H9 (cell line): ENCODE measurements at regions not wholly inside any gene's neighbourhood (a gene's known extent, or its start where the extent isn't known, plus 50 kb on each side); places are given as distances from the start of the nearest gene placed in this dataset.
A peak's percentile ranks its signal among the peaks of the same experiment; 100 is the strongest.
"Not testable (repeated sequence)": the region's sequence is repeated elsewhere in the genome, so short reads cannot be mapped to it uniquely, and the experiment has no call there.

ENCODE experiments used
- DNase-seq: peaks from one replicate; pipeline ENCODE4 v3.0.0-alpha.2; 2017
- H2AFZ ChIP-seq: one replicate; pipeline ENCODE4 v1.6.1; 2013; ENCODE audit warnings: mild to moderate bottlenecking, low read length, control low read depth, moderate library complexity
- H2AK5ac ChIP-seq: 2 replicates; pipeline ENCODE4 v1.6.1; 2013; ENCODE audit warnings: low read length, control low read depth, mixed read lengths; ENCODE audit not compliant: insufficient read length
- H2BK120ac ChIP-seq: one replicate; pipeline ENCODE4 v1.6.1; 2013; ENCODE audit warnings: low read depth, mild to moderate bottlenecking, low read length, control low read depth, inconsistent platforms; ENCODE audit not compliant: poor library complexity, severe bottlenecking
- H2BK12ac ChIP-seq: 2 replicates; pipeline ENCODE4 v1.6.1; 2013; ENCODE audit warnings: low read length, control low read depth, mixed read lengths, low read depth; ENCODE audit not compliant: insufficient read length
- H2BK15ac ChIP-seq: 2 replicates; pipeline ENCODE4 v1.6.1; 2013; ENCODE audit warnings: low read depth, low read length, control low read depth
- H2BK20ac ChIP-seq: one replicate; pipeline ENCODE4 v1.6.1; 2013; ENCODE audit warnings: low read depth, mild to moderate bottlenecking, low read length, control low read depth, inconsistent platforms; ENCODE audit not compliant: poor library complexity, severe bottlenecking
- H2BK5ac ChIP-seq: 2 replicates; pipeline ENCODE4 v1.6.1; 2013; ENCODE audit warnings: low read length, control low read depth, mixed read lengths; ENCODE audit not compliant: insufficient read length
- H3K14ac ChIP-seq: 2 replicates; pipeline ENCODE4 v1.6.1; 2013; ENCODE audit warnings: low read length, control low read depth; ENCODE audit not compliant: insufficient read depth
- H3K18ac ChIP-seq: 2 replicates; pipeline ENCODE4 v1.6.1; 2013; ENCODE audit warnings: low read depth, mild to moderate bottlenecking, mixed read lengths, low read length, control low read depth; ENCODE audit not compliant: insufficient read length
- H3K23ac ChIP-seq: 2 replicates; pipeline ENCODE4 v1.6.1; 2013; ENCODE audit warnings: low read length, control low read depth, mixed read lengths, low read depth; ENCODE audit not compliant: insufficient read length
- H3K23me2 ChIP-seq: 2 replicates; pipeline ENCODE4 v1.6.1; 2013; ENCODE audit warnings: low read depth, mild to moderate bottlenecking, mixed read lengths, low read length, control low read depth; ENCODE audit not compliant: insufficient read length, poor library complexity, severe bottlenecking
- H3K27ac ChIP-seq: 2 replicates; pipeline ENCODE4 v1.5.1; 2013; ENCODE audit warnings: low read length, control low read depth, mixed read lengths, low read depth; ENCODE audit not compliant: insufficient read length
- H3K27me3 ChIP-seq: 2 replicates; pipeline ENCODE4 v1.6.1; 2013; ENCODE audit warnings: low read length, control low read depth, inconsistent platforms; ENCODE audit not compliant: insufficient read depth
- H3K4ac ChIP-seq: 2 replicates; pipeline ENCODE4 v1.6.1; 2013; ENCODE audit warnings: low read depth, mild to moderate bottlenecking, control low read depth, inconsistent platforms, low read length, moderate library complexity
- H3K4me1 ChIP-seq: 2 replicates; pipeline ENCODE4 v1.6.1; 2013; ENCODE audit warnings: low read length, control low read depth, inconsistent platforms; ENCODE audit not compliant: insufficient read depth
- H3K4me2 ChIP-seq: 2 replicates; pipeline ENCODE4 v1.6.1; 2013; ENCODE audit warnings: low read length, control low read depth, mixed read lengths; ENCODE audit not compliant: insufficient read length, insufficient read depth
- H3K56ac ChIP-seq: 2 replicates; pipeline ENCODE4 v1.6.1; 2013; ENCODE audit warnings: low read depth, mild to moderate bottlenecking, mixed read lengths, low read length, control low read depth; ENCODE audit not compliant: insufficient read length
- H3K79me1 ChIP-seq: 2 replicates; pipeline ENCODE4 v1.6.1; 2013; ENCODE audit warnings: low read depth, mild to moderate bottlenecking, moderate library complexity, low read length, control low read depth, inconsistent platforms; ENCODE audit not compliant: insufficient read depth, poor library complexity, severe bottlenecking
- H3K79me2 ChIP-seq: 2 replicates; pipeline ENCODE4 v1.6.1; 2013; ENCODE audit warnings: low read length, control low read depth, inconsistent platforms; ENCODE audit not compliant: insufficient read depth
- H3K9ac ChIP-seq: 2 replicates; pipeline ENCODE4 v1.6.1; 2013; ENCODE audit warnings: low read length, control low read depth, mixed read lengths; ENCODE audit not compliant: insufficient read length; ENCODE audit errors: extremely low read depth
- H3K9me3 ChIP-seq: one replicate; pipeline ENCODE4 v1.6.1; 2013; ENCODE audit warnings: low read depth, low read length, inconsistent platforms; ENCODE audit not compliant: control insufficient read depth
- H3T11ph ChIP-seq: one replicate; pipeline ENCODE4 v1.6.1; 2013; ENCODE audit warnings: mild to moderate bottlenecking, low read length, control low read depth, inconsistent platforms
- H4K20me1 ChIP-seq: one replicate; pipeline ENCODE4 v1.6.1; 2013; ENCODE audit not compliant: control insufficient read depth, insufficient read length, insufficient read depth
- H4K5ac ChIP-seq: 2 replicates; pipeline ENCODE4 v1.6.1; 2013; ENCODE audit warnings: low read depth, mild to moderate bottlenecking, mixed read lengths, low read length, control low read depth; ENCODE audit not compliant: insufficient read length
- H4K8ac ChIP-seq: replicated peaks from 2 replicates; pipeline ENCODE4 v1.6.1; 2013; ENCODE audit warnings: low read length, control low read depth, mixed read lengths, low read depth; ENCODE audit not compliant: insufficient read length
- H4K91ac ChIP-seq: 2 replicates; pipeline ENCODE4 v1.6.1; 2013; ENCODE audit warnings: low read depth, mild to moderate bottlenecking, moderate library complexity, mixed read lengths, low read length, control low read depth; ENCODE audit not compliant: insufficient read length
- H3K27ac Mint-ChIP-seq, 3 experiments: 2 replicates in 2 of 3; 3 replicates in 1 of 3; pipeline ENCODE4 v1.8.0; 2020 to 2021; ENCODE audit warnings: mixed read lengths in 3 of 3, mild to moderate bottlenecking in 1 of 3, moderate library complexity in 1 of 3
- H3K27me3 Mint-ChIP-seq: 2 replicates; pipeline ENCODE4 v1.8.0; 2021; ENCODE audit warnings: low read depth, mild to moderate bottlenecking, moderate library complexity, mixed read lengths
- H3K36me3 Mint-ChIP-seq, 3 experiments: 2 replicates in 2 of 3; 3 replicates in 1 of 3; pipeline ENCODE4 v1.8.0; 2020 to 2021; ENCODE audit warnings: low read depth in 3 of 3, mixed read lengths in 3 of 3; ENCODE audit not compliant: insufficient read depth in 1 of 3
- H3K4me1 Mint-ChIP-seq, 2 experiments: 2 replicates each; pipeline ENCODE4 v1.8.0; 2020; ENCODE audit warnings: mixed read lengths in 2 of 2
- H3K4me3 Mint-ChIP-seq, 2 experiments: 2 replicates in 1 of 2; 3 replicates in 1 of 2; pipeline ENCODE4 v1.8.0; 2020 to 2021; ENCODE audit warnings: mild to moderate bottlenecking in 2 of 2, mixed read lengths in 2 of 2, moderate library complexity in 1 of 2
- H3K9me3 Mint-ChIP-seq, 2 experiments: 2 replicates in 1 of 2; 3 replicates in 1 of 2; pipeline ENCODE4 v1.8.0; 2020; ENCODE audit warnings: mild to moderate bottlenecking in 2 of 2, mixed read lengths in 2 of 2, moderate library complexity in 1 of 2
- CTCF ChIP-seq: fragments of 200-600 bp; sonication (generic); conservative IDR thresholded peaks from 3 replicates; pipeline ENCODE4 v1.8.0; 2021; ENCODE audit warnings: antibody characterized with exemption, mild to moderate bottlenecking
- WGBS: extraction: QIAGEN DNeasy Blood & Tissue Kit; methylation state at CpG from one replicate; pipeline ENCODE4 v1.1.7; 2013; ENCODE audit warnings: missing lambda C conversion rate, low lambda C conversion rate, mixed read lengths; ENCODE audit not compliant: insufficient read length; ENCODE audit errors: extremely low coverage; 5-methylcytosine and 5-hydroxymethylcytosine counted together

DNA sequence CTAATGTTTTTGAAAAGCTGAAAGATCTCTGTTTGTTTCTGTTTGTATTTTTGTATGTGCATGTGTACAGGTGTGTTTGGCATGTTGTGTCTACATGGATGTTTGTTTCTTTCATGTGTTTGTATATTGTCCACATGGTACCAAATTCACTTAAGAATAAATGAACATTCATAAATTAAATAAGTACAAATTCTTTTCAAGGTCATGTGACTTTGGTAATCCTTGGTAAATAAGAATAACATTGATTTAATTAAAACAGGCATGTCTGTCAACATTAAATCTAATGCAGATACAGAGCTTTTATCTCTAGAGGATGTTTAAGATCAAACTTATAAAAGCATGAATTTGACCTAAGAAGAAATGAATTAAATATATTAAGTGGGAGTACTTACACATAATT, 219.8 kb upstream of the EPHA7 start:
- no peak overlapping the region for H2BK20ac ChIP-seq
- H3K4me3 Mint-ChIP-seq, result no peak overlapping the region
- H4K20me1 ChIP-seq, result no peaks in the 10 kb centered on the region
- no peak overlapping the region for H2BK15ac ChIP-seq
- H3K4me2 ChIP-seq, result no peak overlapping the region
- H3K23me2 ChIP-seq, result no peaks in the 10 kb centered on the region
- H4K8ac ChIP-seq, result no peak overlapping the region
- no peaks in the 10 kb centered on the region for H3K27me3 Mint-ChIP-seq
- no peaks in the 10 kb centered on the region for H3K9me3 ChIP-seq
- H4K5ac ChIP-seq, result no peak overlapping the region
- H4K91ac ChIP-seq, result no peak overlapping the region
- no peak overlapping the region for H3K18ac ChIP-seq
- H2BK12ac ChIP-seq, result no peak overlapping the region
- H3K27ac ChIP-seq, result no peak overlapping the region
- H3T11ph ChIP-seq, result no peak overlapping the region
- no peak overlapping the region for H3K23ac ChIP-seq
- H2AFZ ChIP-seq, result no peak overlapping the region
- no peak overlapping the region for H3K27ac Mint-ChIP-seq
- H2AK5ac ChIP-seq, result no peak overlapping the region
- peaks cover 0 to 2% (median 0%) of the 10 kb centered on the region in 3 experiments; a peak in 1 of 7 replicates for H3K36me3 Mint-ChIP-seq
- H3K27me3 ChIP-seq, result no peaks in the 10 kb centered on the region
- no peak overlapping the region for H3K4ac ChIP-seq
- H3K4me1 Mint-ChIP-seq, result peaks cover 4 to 10% of the 10 kb centered on the region in 2 experiments
- no peaks in the 10 kb centered on the region for H3K79me1 ChIP-seq
- no peaks in the 10 kb centered on the region for H3K79me2 ChIP-seq
- H3K9ac ChIP-seq, result no peak overlapping the region
- no peak for DNase-seq
- no peak overlapping the region for H3K14ac ChIP-seq
- no peak for TF ChIP-seq CTCF
- H3K4me1 ChIP-seq, result no peaks in the 10 kb centered on the region
- no peak overlapping the region for H3K56ac ChIP-seq
- H2BK5ac ChIP-seq, result no peak overlapping the region
- H2BK120ac ChIP-seq, result no peak overlapping the region
- H3K9me3 Mint-ChIP-seq, result no peaks in the 10 kb centered on the region; a peak in 2 of 5 replicates

DNA sequence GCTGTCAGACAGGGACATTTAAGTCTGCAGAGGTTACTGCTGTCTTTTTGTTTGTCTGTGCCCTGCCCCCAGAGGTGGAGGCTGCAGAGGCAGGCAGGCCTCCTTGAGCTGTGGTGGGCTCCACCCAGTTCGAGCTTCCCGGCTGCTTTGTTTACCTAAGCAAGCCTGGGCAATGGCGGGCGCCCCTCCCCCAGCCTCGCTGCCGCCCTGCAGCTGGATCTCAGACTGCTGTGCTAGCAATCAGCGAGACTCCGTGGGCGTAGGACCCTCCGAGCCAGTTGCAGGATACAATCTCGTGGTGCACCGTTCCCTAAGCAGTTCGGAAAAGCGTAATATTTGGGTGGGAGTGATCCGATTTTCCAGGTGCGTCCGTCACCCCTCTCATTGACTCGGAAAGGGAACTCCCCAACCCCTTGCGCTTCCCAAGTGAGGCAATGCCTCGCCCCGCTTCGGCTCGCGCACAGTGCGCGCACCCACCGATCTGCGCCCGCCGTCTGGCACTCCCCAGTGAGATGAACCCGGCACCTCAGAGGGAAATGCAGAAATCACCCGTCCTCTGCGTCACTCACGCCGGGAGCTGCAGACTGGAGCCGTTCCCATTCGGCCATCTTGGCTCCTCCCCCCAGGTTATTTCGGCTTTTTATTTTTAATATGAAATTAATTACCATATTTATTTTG, 217.8 kb upstream of the EPHA7 start:
- H3T11ph ChIP-seq, H3K9me3 ChIP-seq, H2BK12ac ChIP-seq, H2BK15ac ChIP-seq, H3K79me2 ChIP-seq, H3K9me3 Mint-ChIP-seq, H3K56ac ChIP-seq, H2BK5ac ChIP-seq, H2BK120ac ChIP-seq, H3K23me2 ChIP-seq, H4K8ac ChIP-seq, H3K4ac ChIP-seq, H3K4me1 ChIP-seq, H2AFZ ChIP-seq, H2AK5ac ChIP-seq, H3K27me3 ChIP-seq, H3K4me2 ChIP-seq, H4K20me1 ChIP-seq, H3K36me3 Mint-ChIP-seq, H4K91ac ChIP-seq, H3K79me1 ChIP-seq, H2BK20ac ChIP-seq, H3K27ac ChIP-seq, H3K23ac ChIP-seq, H3K27me3 Mint-ChIP-seq: not testable (repeated sequence)
- Mint-ChIP-seq H3K4me3 (peak overlapping the region; percentile 47 to 71), H3K4me1 (peaks cover 4 to 10% of the 10 kb centered on the region in 2 experiments), H3K27ac (peak overlapping the region; percentile 87 to 91 (median 89); a peak in 6 of 7 replicates)
- H4K5ac ChIP-seq, result peak overlapping the region; percentile 9
- DNase-seq, result peak; percentile 45
- H3K14ac ChIP-seq, result peak overlapping the region; percentile 75
- no CpG with 5 or more reads among the region's 38 CpGs for WGBS
- H3K9ac ChIP-seq, result peak overlapping the region; percentile 17
- peak overlapping the region; percentile 84 for H3K18ac ChIP-seq
